ENCODE measurements at regions not wholly inside any gene's neighbourhood (a gene's known extent, or its start where the extent isn't known, plus 50 kb on each side); places are given as distances from the start of the nearest gene placed in this dataset.

DNA sequence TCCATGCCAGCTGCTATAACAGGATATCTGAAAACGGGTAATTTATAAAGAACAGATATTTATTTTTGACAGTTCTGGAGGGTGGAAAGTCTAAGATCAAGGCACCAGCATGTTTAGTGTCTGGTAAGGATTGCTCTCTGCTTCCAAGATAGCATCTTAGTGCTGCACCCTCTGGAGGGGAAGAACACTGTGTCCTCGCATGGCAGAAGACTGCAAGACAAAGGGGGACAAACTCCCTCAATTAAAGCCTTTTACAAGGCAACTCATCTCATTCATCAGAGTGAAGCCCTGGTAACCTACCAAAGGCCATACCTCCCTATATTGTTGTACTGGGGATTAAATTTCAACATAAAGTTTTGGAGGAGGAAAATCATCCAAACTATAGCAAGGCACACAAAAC lies 298.9 kb upstream of the EDIL3 start:
- H3K9ac ChIP-seq (ENCODE audit: insufficient read depth, low read depth, low read length) = no peak overlapping the region
- ATAC-seq = no peak
- in situ Hi-C loops (cut with HindIII; ENCODE audit: extremely low pct_ligation_motif_present, low pct_unique_long_range_greater_than_20kb) = no loop called here
- no peak for TF ChIP-seq ZNF766 (CRISPR knock-in tag; IDR thresholded peaks at IDR 0.05; ENCODE audit: borderline replicate concordance)
- no peak for TF ChIP-seq ATF6 (CRISPR knock-in tag; conservative IDR thresholded peaks at IDR 0.05)
- no peak for TF ChIP-seq ZBTB7B (CRISPR knock-in tag; IDR thresholded peaks at IDR 0.05)
- no peak for TF ChIP-seq SCMH1 (CRISPR knock-in tag; IDR thresholded peaks at IDR 0.05; ENCODE audit: borderline replicate concordance)
- no peak for TF ChIP-seq ZNF350 (CRISPR knock-in tag; IDR thresholded peaks at IDR 0.05; ENCODE audit: borderline replicate concordance, low read depth)
- TF ChIP-seq ZNF501 (CRISPR knock-in tag; IDR thresholded peaks at IDR 0.05) = no peak
- TF ChIP-seq STAG1 (CRISPR knock-in tag; IDR thresholded peaks at IDR 0.05) = no peak
- no peak for TF ChIP-seq KAT7 (CRISPR knock-in tag; IDR thresholded peaks at IDR 0.05; ENCODE audit: borderline replicate concordance)
- TF ChIP-seq KLF16 (CRISPR knock-in tag; IDR thresholded peaks at IDR 0.05) = no peak
- no peak for TF ChIP-seq ZBTB43 (CRISPR knock-in tag; conservative IDR thresholded peaks at IDR 0.05)
- TF ChIP-seq ONECUT2 (CRISPR knock-in tag; IDR thresholded peaks at IDR 0.05) = no peak
- no peak for TF ChIP-seq MNT (IDR thresholded peaks at IDR 0.05)
- no peak for TF ChIP-seq ZNF589 (CRISPR knock-in tag; conservative IDR thresholded peaks at IDR 0.05)
- no peak for TF ChIP-seq NPAS2 (CRISPR knock-in tag; IDR thresholded peaks at IDR 0.05; ENCODE audit: borderline replicate concordance)
- TF ChIP-seq, protein P1, sequence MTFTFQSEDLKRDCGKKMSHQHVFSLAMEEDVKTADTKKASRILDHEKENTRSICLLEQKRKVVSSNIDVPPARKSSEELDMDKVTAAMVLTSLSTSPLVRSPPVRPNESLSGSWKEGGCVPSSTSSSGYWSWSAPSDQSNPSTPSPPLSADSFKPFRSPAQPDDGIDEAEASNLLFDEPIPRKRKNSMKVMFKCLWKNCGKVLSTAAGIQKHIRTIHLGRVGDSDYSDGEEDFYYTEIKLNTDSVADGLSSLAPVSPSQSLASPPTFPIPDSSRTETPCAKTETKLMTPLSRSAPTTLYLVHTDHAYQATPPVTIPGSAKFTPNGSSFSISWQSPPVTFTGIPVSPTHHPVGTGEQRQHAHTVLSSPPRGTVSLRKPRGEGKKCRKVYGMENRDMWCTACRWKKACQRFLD (CRISPR knock-in tag; IDR thresholded peaks at IDR 0.05; ENCODE audit: borderline replicate concordance) = no peak
- no peak for TF ChIP-seq SP2 (CRISPR knock-in tag; IDR thresholded peaks at IDR 0.05)

More for the DNA sequence above, 298.9 kb upstream of the EDIL3 start:
- 0% methylated on average over 2 of the region's 2 CpGs for WGBS (ENCODE audit: low lambda C conversion rate)
- intact Hi-C loops (cut with micrococcal nuclease; ENCODE audit: unreplicated experiment) = no loop called here
- no peaks in the 10 kb centered on the region for H3K4me1 ChIP-seq (ENCODE audit: insufficient read depth, low read length)
- H3K4me3 ChIP-seq (replicated peaks in 1 of 3; ENCODE audit: insufficient read depth in 1 of 3, low read depth in 2 of 3, low read length in 3 of 3) = no peak overlapping the region
- H2AFZ ChIP-seq (ENCODE audit: low read length) = no peak overlapping the region
- no peaks in the 10 kb centered on the region for H4K20me1 ChIP-seq (ENCODE audit: insufficient read depth, low read length)
- no peaks in the 10 kb centered on the region for H3K9me3 ChIP-seq (ENCODE audit: low read length)
- no peak overlapping the region for H3K4me2 ChIP-seq (ENCODE audit: low read depth, low read length)
- DNase-seq (ENCODE audit: low spot score) (no peak), FAIRE-seq (no peak)
- H3K79me2 ChIP-seq (ENCODE audit: insufficient read depth, low read length) = no peaks in the 10 kb centered on the region
- no peaks in the 10 kb centered on the region for H3K36me3 ChIP-seq (replicated peaks in 1 of 2; ENCODE audit: control insufficient read depth in 1 of 2, insufficient read depth in 2 of 2, low read length in 2 of 2)
- H3K27ac ChIP-seq (ENCODE audit: extremely low read length, insufficient read depth, low read length) = no peak overlapping the region
- CTCF ChIA-PET (ENCODE audit: low intra/inter-chr PET ratio, low total read pairs) = no interaction called here
- no peaks in the 10 kb centered on the region for H3K27me3 ChIP-seq (ENCODE audit: control insufficient read depth in 1 of 2, insufficient read depth in 2 of 2, low read length in 2 of 2)
- no TSS peak for BruUV-seq (replicated peaks)
- POLR2A ChIA-PET = no interaction called here

All from HepG2 (cell line).